ENCODE measurements at regions not wholly inside any gene's neighbourhood (a gene's known extent, or its start where the extent isn't known, plus 50 kb on each side); places are given as distances from the start of the nearest gene placed in this dataset.
"Not testable (repeated sequence)": the region's sequence is repeated elsewhere in the genome, so short reads cannot be mapped to it uniquely, and the experiment has no call there.

- not testable (repeated sequence) for H3K27ac ChIP-seq (ENCODE audit: insufficient read depth, low read length); H3K9me3 ChIP-seq (ENCODE audit: control insufficient read depth, insufficient read depth, low read depth, low read length); H2AFZ ChIP-seq (ENCODE audit: low read length); H3K4me3 ChIP-seq (replicated peaks in 1 of 4; ENCODE audit: control extremely low read depth in 1 of 4, insufficient read depth in 1 of 4, low read depth in 3 of 4, low read length in 4 of 4); H3K79me2 ChIP-seq (ENCODE audit: control insufficient read depth, insufficient read depth, low read length); H4K20me1 ChIP-seq (ENCODE audit: control insufficient read depth, extremely low read depth, insufficient read depth, low read length); H3K4me2 ChIP-seq (ENCODE audit: extremely low read depth, insufficient read depth, low read length); H3K27me3 ChIP-seq (ENCODE audit: control insufficient read depth, insufficient read depth, low read length); DNase-seq (ENCODE audit: low read depth in 2 of 2); H3K4me1 ChIP-seq (ENCODE audit: control insufficient read depth, extremely low read depth, insufficient read depth, low read length); H3K36me3 ChIP-seq (ENCODE audit: control insufficient read depth, insufficient read depth, low read length); H3K9ac ChIP-seq (ENCODE audit: insufficient read depth, low read length)
Measured at GRCh38 chr2:242071936-242072335, 202.4 kb downstream of the RTP5 start.

DNA sequence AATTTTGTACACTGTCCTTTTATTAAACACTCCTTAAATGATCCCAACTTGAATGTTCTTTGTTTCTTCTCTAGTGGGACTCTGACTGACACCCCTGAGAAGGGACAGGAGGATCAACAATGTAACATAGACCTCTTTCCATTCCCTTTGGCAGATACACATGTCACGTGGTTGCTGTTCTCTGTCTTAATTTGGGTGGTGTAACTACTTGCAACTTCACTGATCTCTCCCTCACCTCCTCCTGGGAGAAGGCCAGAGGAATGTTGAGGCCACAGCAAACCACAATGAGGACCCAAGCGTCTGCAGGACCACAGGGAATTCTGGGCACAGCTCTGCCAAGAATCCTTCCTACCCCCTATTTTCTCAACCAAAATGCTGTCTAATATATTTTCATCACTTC lies 205.6 kb downstream of the RTP5 start:
- DNase-seq (ENCODE audit: low read depth in 2 of 2) = peak; percentile 78 to 95
- H4K20me1 ChIP-seq (ENCODE audit: control insufficient read depth, extremely low read depth, insufficient read depth, low read length) = no peaks in the 10 kb centered on the region
- no peaks in the 10 kb centered on the region for H3K9me3 ChIP-seq (ENCODE audit: control insufficient read depth, insufficient read depth, low read depth, low read length)
- H3K36me3 ChIP-seq (ENCODE audit: control insufficient read depth, insufficient read depth, low read length) = no peaks in the 10 kb centered on the region
- no peak overlapping the region for H3K9ac ChIP-seq (ENCODE audit: insufficient read depth, low read length)
- no peaks in the 10 kb centered on the region for H3K79me2 ChIP-seq (ENCODE audit: control insufficient read depth, insufficient read depth, low read length)
- H3K4me1 ChIP-seq (ENCODE audit: control insufficient read depth, extremely low read depth, insufficient read depth, low read length) = no peaks in the 10 kb centered on the region
- H2AFZ ChIP-seq (ENCODE audit: low read length) = no peak overlapping the region
- no peak overlapping the region for H3K4me3 ChIP-seq (replicated peaks in 1 of 4; ENCODE audit: control extremely low read depth in 1 of 4, insufficient read depth in 1 of 4, low read depth in 3 of 4, low read length in 4 of 4)
- TF ChIP-seq EZH2 (IDR thresholded peaks at IDR 0.05; ENCODE audit: low read length, missing control alignments) (no peak), CTCF (conservative IDR thresholded peaks at IDR 0.05 in 1 of 2, IDR thresholded peaks at IDR 0.05 in 1 of 2; ENCODE audit: low read depth in 1 of 2, low read length in 2 of 2) (no peak)
- H3K27me3 ChIP-seq (ENCODE audit: control insufficient read depth, insufficient read depth, low read length) = no peaks in the 10 kb centered on the region
- no peak overlapping the region for H3K4me2 ChIP-seq (ENCODE audit: extremely low read depth, insufficient read depth, low read length)
- no peak overlapping the region for H3K27ac ChIP-seq (ENCODE audit: insufficient read depth, low read length)

GRCh38 chr2:242075696-242076095 lies 206.2 kb downstream of the RTP5 start:
- DNase-seq (ENCODE audit: low read depth in 2 of 2) = peak in 1 of 2 donors; percentile 63
- H3K36me3 ChIP-seq (ENCODE audit: control insufficient read depth, insufficient read depth, low read length) = no peaks in the 10 kb centered on the region
- no peak overlapping the region for H3K4me2 ChIP-seq (ENCODE audit: extremely low read depth, insufficient read depth, low read length)
- TF ChIP-seq CTCF (conservative IDR thresholded peaks at IDR 0.05 in 1 of 2, IDR thresholded peaks at IDR 0.05 in 1 of 2; ENCODE audit: low read depth in 1 of 2, low read length in 2 of 2) (no peak), EZH2 (IDR thresholded peaks at IDR 0.05; ENCODE audit: low read length, missing control alignments) (no peak)
- H2AFZ ChIP-seq (ENCODE audit: low read length) = no peak overlapping the region
- no peak overlapping the region for H3K27ac ChIP-seq (ENCODE audit: insufficient read depth, low read length)
- no peaks in the 10 kb centered on the region for H3K9me3 ChIP-seq (ENCODE audit: control insufficient read depth, insufficient read depth, low read depth, low read length)
- no peaks in the 10 kb centered on the region for H3K79me2 ChIP-seq (ENCODE audit: control insufficient read depth, insufficient read depth, low read length)
- H3K4me3 ChIP-seq (replicated peaks in 1 of 4; ENCODE audit: control extremely low read depth in 1 of 4, insufficient read depth in 1 of 4, low read depth in 3 of 4, low read length in 4 of 4) = no peak overlapping the region
- H3K4me1 ChIP-seq (ENCODE audit: control insufficient read depth, extremely low read depth, insufficient read depth, low read length) = no peaks in the 10 kb centered on the region
- H3K27me3 ChIP-seq (ENCODE audit: control insufficient read depth, insufficient read depth, low read length) = no peaks in the 10 kb centered on the region
- H3K9ac ChIP-seq (ENCODE audit: insufficient read depth, low read length) = no peak overlapping the region
- no peaks in the 10 kb centered on the region for H4K20me1 ChIP-seq (ENCODE audit: control insufficient read depth, extremely low read depth, insufficient read depth, low read length)

- H3K9ac ChIP-seq (ENCODE audit: insufficient read depth, low read length); H3K79me2 ChIP-seq (ENCODE audit: control insufficient read depth, insufficient read depth, low read length); H3K36me3 ChIP-seq (ENCODE audit: control insufficient read depth, insufficient read depth, low read length); H3K27ac ChIP-seq (ENCODE audit: insufficient read depth, low read length); H2AFZ ChIP-seq (ENCODE audit: low read length); H3K4me3 ChIP-seq (replicated peaks in 1 of 4; ENCODE audit: control extremely low read depth in 1 of 4, insufficient read depth in 1 of 4, low read depth in 3 of 4, low read length in 4 of 4); H3K4me2 ChIP-seq (ENCODE audit: extremely low read depth, insufficient read depth, low read length); H3K27me3 ChIP-seq (ENCODE audit: control insufficient read depth, insufficient read depth, low read length); DNase-seq (ENCODE audit: low read depth in 2 of 2); H4K20me1 ChIP-seq (ENCODE audit: control insufficient read depth, extremely low read depth, insufficient read depth, low read length); H3K4me1 ChIP-seq (ENCODE audit: control insufficient read depth, extremely low read depth, insufficient read depth, low read length); H3K9me3 ChIP-seq (ENCODE audit: control insufficient read depth, insufficient read depth, low read depth, low read length): not testable (repeated sequence)
Measured at GRCh38 chr2:242076184-242076583, 206.7 kb downstream of the RTP5 start.

DNA sequence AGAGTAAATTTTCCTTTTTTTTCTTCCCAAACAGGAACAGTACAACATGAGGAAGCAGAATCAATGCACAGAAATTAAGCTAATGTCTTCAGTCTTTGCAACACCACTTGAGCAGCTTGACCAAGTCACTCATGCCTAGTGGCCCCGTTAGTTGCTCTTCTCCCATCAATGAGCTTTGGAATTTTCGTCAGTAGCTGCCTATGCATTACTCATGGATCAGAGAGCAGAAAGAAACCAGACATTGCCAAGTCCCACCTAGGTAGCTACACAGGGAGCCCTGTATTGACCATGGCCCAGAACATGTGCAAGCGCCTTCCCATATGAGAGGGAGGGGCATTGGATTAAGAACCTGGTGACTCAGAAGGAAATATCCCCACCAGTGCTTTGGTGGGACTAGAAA lies 208.9 kb downstream of the RTP5 start:
- H3K79me2 ChIP-seq (ENCODE audit: control insufficient read depth, insufficient read depth, low read length); H2AFZ ChIP-seq (ENCODE audit: low read length); H3K9ac ChIP-seq (ENCODE audit: insufficient read depth, low read length): not testable (repeated sequence)

GRCh38 chr2:242079792-242080191 lies 210.3 kb downstream of the RTP5 start:
- not testable (repeated sequence) for H3K4me2 ChIP-seq (ENCODE audit: extremely low read depth, insufficient read depth, low read length); H3K27me3 ChIP-seq (ENCODE audit: control insufficient read depth, insufficient read depth, low read length); H2AFZ ChIP-seq (ENCODE audit: low read length); DNase-seq (ENCODE audit: low read depth in 2 of 2); H3K9ac ChIP-seq (ENCODE audit: insufficient read depth, low read length); H3K9me3 ChIP-seq (ENCODE audit: control insufficient read depth, insufficient read depth, low read depth, low read length); H3K4me3 ChIP-seq (replicated peaks in 1 of 4; ENCODE audit: control extremely low read depth in 1 of 4, insufficient read depth in 1 of 4, low read depth in 3 of 4, low read length in 4 of 4); H3K4me1 ChIP-seq (ENCODE audit: control insufficient read depth, extremely low read depth, insufficient read depth, low read length); H3K79me2 ChIP-seq (ENCODE audit: control insufficient read depth, insufficient read depth, low read length); H3K27ac ChIP-seq (ENCODE audit: insufficient read depth, low read length); H4K20me1 ChIP-seq (ENCODE audit: control insufficient read depth, extremely low read depth, insufficient read depth, low read length); H3K36me3 ChIP-seq (ENCODE audit: control insufficient read depth, insufficient read depth, low read length)

More for the DNA sequence above, 208.9 kb downstream of the RTP5 start:
- H3K4me1 ChIP-seq (ENCODE audit: control insufficient read depth, extremely low read depth, insufficient read depth, low read length); H3K4me3 ChIP-seq (replicated peaks in 1 of 4; ENCODE audit: control extremely low read depth in 1 of 4, insufficient read depth in 1 of 4, low read depth in 3 of 4, low read length in 4 of 4); H3K27ac ChIP-seq (ENCODE audit: insufficient read depth, low read length); DNase-seq (ENCODE audit: low read depth in 2 of 2); H3K9me3 ChIP-seq (ENCODE audit: control insufficient read depth, insufficient read depth, low read depth, low read length); H3K27me3 ChIP-seq (ENCODE audit: control insufficient read depth, insufficient read depth, low read length); H3K4me2 ChIP-seq (ENCODE audit: extremely low read depth, insufficient read depth, low read length); H4K20me1 ChIP-seq (ENCODE audit: control insufficient read depth, extremely low read depth, insufficient read depth, low read length); H3K36me3 ChIP-seq (ENCODE audit: control insufficient read depth, insufficient read depth, low read length): not testable (repeated sequence)

Measured in fibroblast of lung (primary cell).